ENCODE measurements at regions not wholly inside any gene's neighbourhood (a gene's known extent, or its start where the extent isn't known, plus 50 kb on each side); places are given as distances from the start of the nearest gene placed in this dataset.

GRCh38 chr7:68718097-68718551, 880.2 kb upstream of the AUTS2 start:
- no peak for DNase-seq
- H3K4me2 ChIP-seq (ENCODE audit: insufficient read depth, low read length): no peak overlapping the region
- no peaks in the 10 kb centered on the region for H3K79me2 ChIP-seq (ENCODE audit: insufficient read depth, low read length)
- TF ChIP-seq CTCF (IDR thresholded peaks at IDR 0.05; ENCODE audit: borderline replicate concordance, extremely low read depth, low read length, poor library complexity, severe bottlenecking) (no peak), EZH2 (IDR thresholded peaks at IDR 0.05; ENCODE audit: borderline replicate concordance, low read depth, low read length, severe bottlenecking) (no peak)
- H3K9me3 ChIP-seq (ENCODE audit: insufficient read depth, low read length, severe bottlenecking): no peaks in the 10 kb centered on the region
- H3K4me1 ChIP-seq (ENCODE audit: insufficient read depth, low read length): no peaks in the 10 kb centered on the region
- no peak overlapping the region for H2AFZ ChIP-seq (ENCODE audit: low read depth, low read length)
- H3K9ac ChIP-seq (ENCODE audit: low read depth, low read length): no peak overlapping the region
- H4K20me1 ChIP-seq (ENCODE audit: insufficient read depth, low read length): no peaks in the 10 kb centered on the region
- H3K27ac ChIP-seq (ENCODE audit: low read length): no peak overlapping the region
- no peaks in the 10 kb centered on the region for H3K36me3 ChIP-seq (ENCODE audit: insufficient read depth, low read length)
- H3K27me3 ChIP-seq (ENCODE audit: insufficient read depth, low read length, poor library complexity): no peaks in the 10 kb centered on the region
- H3K4me3 ChIP-seq (ENCODE audit: low read depth in 1 of 2, low read length in 2 of 2): no peak overlapping the region
- no peak for ATAC-seq (ENCODE audit: insufficient read depth, low read depth)

GRCh38 chr7:68720697-68721096, 877.6 kb upstream of the AUTS2 start:
- DNase-seq (no peak), ATAC-seq (ENCODE audit: insufficient read depth, low read depth) (no peak)
- Histone ChIP-seq H3K9ac (ENCODE audit: low read depth, low read length) (no peak overlapping the region), H3K79me2 (ENCODE audit: insufficient read depth, low read length) (no peaks in the 10 kb centered on the region), H3K4me2 (ENCODE audit: insufficient read depth, low read length) (no peak overlapping the region), H3K4me1 (ENCODE audit: insufficient read depth, low read length) (no peaks in the 10 kb centered on the region), H2AFZ (ENCODE audit: low read depth, low read length) (no peak overlapping the region), H3K4me3 (ENCODE audit: low read depth in 1 of 2, low read length in 2 of 2) (no peak overlapping the region), H3K27ac (ENCODE audit: low read length) (no peak overlapping the region), H3K27me3 (ENCODE audit: insufficient read depth, low read length, poor library complexity) (no peaks in the 10 kb centered on the region), H4K20me1 (ENCODE audit: insufficient read depth, low read length) (no peaks in the 10 kb centered on the region), H3K9me3 (ENCODE audit: insufficient read depth, low read length, severe bottlenecking) (no peaks in the 10 kb centered on the region), H3K36me3 (ENCODE audit: insufficient read depth, low read length) (no peaks in the 10 kb centered on the region)
- TF ChIP-seq CTCF (IDR thresholded peaks at IDR 0.05; ENCODE audit: borderline replicate concordance, extremely low read depth, low read length, poor library complexity, severe bottlenecking) (no peak), EZH2 (IDR thresholded peaks at IDR 0.05; ENCODE audit: borderline replicate concordance, low read depth, low read length, severe bottlenecking) (no peak)

- H3K36me3 ChIP-seq (ENCODE audit: insufficient read depth, low read length): no peaks in the 10 kb centered on the region
- DNase-seq (no peak), ATAC-seq (ENCODE audit: insufficient read depth, low read depth) (no peak)
- no peaks in the 10 kb centered on the region for H3K9me3 ChIP-seq (ENCODE audit: insufficient read depth, low read length, severe bottlenecking)
- no peak overlapping the region for H3K4me3 ChIP-seq (ENCODE audit: low read depth in 1 of 2, low read length in 2 of 2)
- TF ChIP-seq EZH2 (IDR thresholded peaks at IDR 0.05; ENCODE audit: borderline replicate concordance, low read depth, low read length, severe bottlenecking) (no peak), CTCF (IDR thresholded peaks at IDR 0.05; ENCODE audit: borderline replicate concordance, extremely low read depth, low read length, poor library complexity, severe bottlenecking) (no peak)
- no peaks in the 10 kb centered on the region for H4K20me1 ChIP-seq (ENCODE audit: insufficient read depth, low read length)
- no peak overlapping the region for H2AFZ ChIP-seq (ENCODE audit: low read depth, low read length)
- H3K4me1 ChIP-seq (ENCODE audit: insufficient read depth, low read length): no peaks in the 10 kb centered on the region
- H3K27ac ChIP-seq (ENCODE audit: low read length): no peak overlapping the region
- no peak overlapping the region for H3K9ac ChIP-seq (ENCODE audit: low read depth, low read length)
- H3K79me2 ChIP-seq (ENCODE audit: insufficient read depth, low read length): no peaks in the 10 kb centered on the region
- no peak overlapping the region for H3K4me2 ChIP-seq (ENCODE audit: insufficient read depth, low read length)
- no peaks in the 10 kb centered on the region for H3K27me3 ChIP-seq (ENCODE audit: insufficient read depth, low read length, poor library complexity)
Observed at GRCh38 chr7:68722044-68722443, 876.2 kb upstream of the AUTS2 start.

GRCh38 chr7:68724965-68725364, 873.3 kb upstream of the AUTS2 start:
- Histone ChIP-seq H3K36me3 (ENCODE audit: insufficient read depth, low read length) (no peaks in the 10 kb centered on the region), H3K4me2 (ENCODE audit: insufficient read depth, low read length) (no peak overlapping the region), H3K4me3 (ENCODE audit: low read depth in 1 of 2, low read length in 2 of 2) (no peak overlapping the region), H3K9me3 (ENCODE audit: insufficient read depth, low read length, severe bottlenecking) (no peaks in the 10 kb centered on the region), H3K9ac (ENCODE audit: low read depth, low read length) (no peak overlapping the region), H3K79me2 (ENCODE audit: insufficient read depth, low read length) (no peaks in the 10 kb centered on the region), H2AFZ (ENCODE audit: low read depth, low read length) (no peak overlapping the region), H4K20me1 (ENCODE audit: insufficient read depth, low read length) (no peaks in the 10 kb centered on the region), H3K27ac (ENCODE audit: low read length) (no peak overlapping the region), H3K4me1 (ENCODE audit: insufficient read depth, low read length) (no peaks in the 10 kb centered on the region), H3K27me3 (ENCODE audit: insufficient read depth, low read length, poor library complexity) (no peaks in the 10 kb centered on the region)
- ATAC-seq (ENCODE audit: insufficient read depth, low read depth) (no peak), DNase-seq (no peak)
- TF ChIP-seq EZH2 (IDR thresholded peaks at IDR 0.05; ENCODE audit: borderline replicate concordance, low read depth, low read length, severe bottlenecking) (no peak), CTCF (IDR thresholded peaks at IDR 0.05; ENCODE audit: borderline replicate concordance, extremely low read depth, low read length, poor library complexity, severe bottlenecking) (no peak)

All from DND-41 (cell line).